ENCODE measurements at regions not wholly inside any gene's neighbourhood (a gene's known extent, or its start where the extent isn't known, plus 50 kb on each side); places are given as distances from the start of the nearest gene placed in this dataset.
A peak's percentile ranks its signal among the peaks of the same experiment; 100 is the strongest.

- Histone ChIP-seq H3K27ac (no peak overlapping the region), H3K4me3 (ENCODE audit: low read depth, low read length) (no peak overlapping the region), H3K27me3 (ENCODE audit: insufficient read depth, low read depth, severe bottlenecking) (no peaks in the 10 kb centered on the region), H3K36me3 (no peaks in the 10 kb centered on the region), H3K9me3 (ENCODE audit: severe bottlenecking) (no peaks in the 10 kb centered on the region)
- TF ChIP-seq CTCF (IDR thresholded peaks at IDR 0.05; ENCODE audit: low read depth, low read length): no peak
- no peak for DNase-seq
Measured at GRCh38 chr6:134712311-134712710, 237.6 kb downstream of the ALDH8A1 start.

- Histone ChIP-seq H3K36me3 (no peaks in the 10 kb centered on the region), H3K4me3 (ENCODE audit: low read depth, low read length) (no peak overlapping the region), H3K9me3 (ENCODE audit: severe bottlenecking) (no peaks in the 10 kb centered on the region), H3K27ac (no peak overlapping the region), H3K27me3 (ENCODE audit: insufficient read depth, low read depth, severe bottlenecking) (no peaks in the 10 kb centered on the region)
- DNase-seq: no peak
- TF ChIP-seq CTCF (IDR thresholded peaks at IDR 0.05; ENCODE audit: low read depth, low read length): no peak
Measured at GRCh38 chr6:134708079-134708478, 241.8 kb downstream of the ALDH8A1 start.

GRCh38 chr6:134707342-134708031 is 242.4 kb downstream of the ALDH8A1 start:
- no peaks in the 10 kb centered on the region for H3K27me3 ChIP-seq (ENCODE audit: insufficient read depth, low read depth, severe bottlenecking)
- TF ChIP-seq CTCF (IDR thresholded peaks at IDR 0.05; ENCODE audit: low read depth, low read length): no peak
- H3K9me3 ChIP-seq (ENCODE audit: severe bottlenecking): no peaks in the 10 kb centered on the region
- no peak overlapping the region for H3K27ac ChIP-seq
- H3K36me3 ChIP-seq: no peaks in the 10 kb centered on the region
- H3K4me3 ChIP-seq (ENCODE audit: low read depth, low read length): no peak overlapping the region
- peak; percentile 16 for DNase-seq

- no peak for DNase-seq
- no peak overlapping the region for H3K4me3 ChIP-seq (ENCODE audit: low read depth, low read length)
- H3K9me3 ChIP-seq (ENCODE audit: severe bottlenecking): no peaks in the 10 kb centered on the region
- no peak overlapping the region for H3K27ac ChIP-seq
- H3K36me3 ChIP-seq: no peaks in the 10 kb centered on the region
- H3K27me3 ChIP-seq (ENCODE audit: insufficient read depth, low read depth, severe bottlenecking): no peaks in the 10 kb centered on the region
- no peak for TF ChIP-seq CTCF (IDR thresholded peaks at IDR 0.05; ENCODE audit: low read depth, low read length)
Measured at GRCh38 chr6:134706806-134707205, 243.1 kb downstream of the ALDH8A1 start.

- H3K36me3 ChIP-seq: no peaks in the 10 kb centered on the region
- H3K9me3 ChIP-seq (ENCODE audit: severe bottlenecking): no peaks in the 10 kb centered on the region
- H3K27me3 ChIP-seq (ENCODE audit: insufficient read depth, low read depth, severe bottlenecking): no peaks in the 10 kb centered on the region
- H3K4me3 ChIP-seq (ENCODE audit: low read depth, low read length): no peak overlapping the region
- no peak for TF ChIP-seq CTCF (IDR thresholded peaks at IDR 0.05; ENCODE audit: low read depth, low read length)
- no peak overlapping the region for H3K27ac ChIP-seq
- DNase-seq: no peak
Measured at GRCh38 chr6:134706153-134706552, 243.7 kb downstream of the ALDH8A1 start.

GRCh38 chr6:134703206-134703605 is 246.7 kb downstream of the ALDH8A1 start:
- Histone ChIP-seq H3K27me3 (ENCODE audit: insufficient read depth, low read depth, severe bottlenecking) (no peaks in the 10 kb centered on the region), H3K36me3 (no peaks in the 10 kb centered on the region), H3K4me3 (ENCODE audit: low read depth, low read length) (no peak overlapping the region), H3K9me3 (ENCODE audit: severe bottlenecking) (no peaks in the 10 kb centered on the region), H3K27ac (no peak overlapping the region)
- TF ChIP-seq CTCF (IDR thresholded peaks at IDR 0.05; ENCODE audit: low read depth, low read length): no peak
- no peak for DNase-seq

Data from WERI-Rb-1 (cell line).